Endothelial cell of umbilical vein (primary cell): ENCODE measurements at regions not wholly inside any gene's neighbourhood (a gene's known extent, or its start where the extent isn't known, plus 50 kb on each side); places are given as distances from the start of the nearest gene placed in this dataset.

Experiments
- BruUV-seq: library from RNA; stranded (reverse); fragments of 400-500 nt; replicated peaks from 2 replicates; lab custom pipeline; 2021; lab: Mats Ljungman, UMichigan
- CTCF ChIA-PET: fragments of 300-600, 350-600 bp; sonication (Branson Sonifier 250); formaldehyde crosslinking; loops from one replicate; lab custom pipeline; 2021; ENCODE audit warnings: antibody characterized with exemption, inconsistent platforms; lab: Charles Lee
- POLR2A ChIA-PET: fragments of 300-600, 350-600 bp; sonication (Branson Sonifier 250); formaldehyde crosslinking; loops from one replicate; lab custom pipeline; 2021; ENCODE audit warnings: antibody characterized with exemption, inconsistent platforms; lab: Charles Lee
- DNase-seq: peaks from one replicate; pipeline ENCODE4 v3.0.0-alpha.2; 2011; ENCODE audit warnings: low read depth, low spot score
- FAIRE-seq: peaks from 2 replicates; lab custom pipeline; 2011; peaks lifted over from hg19 to GRCh38; lab: Jason Lieb, UNC
- H2AFZ ChIP-seq: 2 replicates; pipeline ENCODE4 v1.6.0; 2012; ENCODE audit warnings: low read depth, low read length, control low read depth, inconsistent platforms
- H3K27ac ChIP-seq: 2 replicates; pipeline ENCODE4 v1.5.1; 2011; ENCODE audit warnings: low read depth, mild to moderate bottlenecking, control low read depth, low read length, moderate library complexity; ENCODE audit not compliant: insufficient read depth
- H3K27me3 ChIP-seq, 2 experiments: 2 replicates each; pipeline versions ENCODE4 v1.6.0 to v1.6.1; 2011; ENCODE audit warnings: low read length in 2 of 2, mixed read lengths in 1 of 2; ENCODE audit not compliant: control insufficient read depth in 2 of 2, insufficient read depth in 2 of 2
- H3K36me3 ChIP-seq, 2 experiments: 2 replicates in 1 of 2; 3 replicates in 1 of 2; pipeline ENCODE4 v1.5.1; 2011; ENCODE audit warnings: low read length in 2 of 2, mild to moderate bottlenecking in 1 of 2, moderate library complexity in 1 of 2; ENCODE audit not compliant: control insufficient read depth in 2 of 2, insufficient read depth in 2 of 2; ENCODE audit errors: extremely low read depth in 1 of 2
- H3K4me1 ChIP-seq: 3 replicates; pipeline ENCODE4 v1.5.1; 2011; ENCODE audit warnings: mild to moderate bottlenecking, low read length; ENCODE audit not compliant: control insufficient read depth, insufficient read depth; ENCODE audit errors: extremely low read depth
- H3K4me2 ChIP-seq: 2 replicates; pipeline ENCODE4 v1.6.1; 2011; ENCODE audit warnings: low read length, control low read depth, mixed read lengths; ENCODE audit not compliant: insufficient read depth
- H3K4me3 ChIP-seq, 3 experiments: fragments of 200-600 bp in 1 of 3; sonication (generic), shearing (Covaris generic) in 1 of 3; replicated peaks in 1 of 3; 2 replicates each; pipeline ENCODE4 v1.5.1; 2011 to 2016; ENCODE audit warnings: control low read depth in 3 of 3, low read length in 3 of 3, mild to moderate bottlenecking in 2 of 3, inconsistent platforms in 1 of 3, low read depth in 1 of 3, moderate library complexity in 1 of 3; ENCODE audit not compliant: insufficient read depth in 1 of 3
- H3K79me2 ChIP-seq: 2 replicates; pipeline ENCODE4 v1.6.0; 2012; ENCODE audit warnings: low read length, inconsistent platforms; ENCODE audit not compliant: control insufficient read depth, insufficient read depth
- H3K9ac ChIP-seq: replicated peaks from 2 replicates; pipeline ENCODE3; 2011; ENCODE audit warnings: low read length, control low read depth; ENCODE audit not compliant: insufficient read depth; ENCODE audit errors: extremely low read depth
- H3K9me1 ChIP-seq: replicated peaks from 3 replicates; pipeline ENCODE4 v1.6.0; 2011; ENCODE audit warnings: mild to moderate bottlenecking, low read length; ENCODE audit not compliant: control insufficient read depth, insufficient read depth; ENCODE audit errors: extremely low read depth
- H3K9me3 ChIP-seq: replicated peaks from 2 replicates; pipeline ENCODE4 v1.5.1; 2012; ENCODE audit warnings: low read length, inconsistent platforms; ENCODE audit not compliant: control insufficient read depth, insufficient read depth
- H4K20me1 ChIP-seq: replicated peaks from 2 replicates; pipeline ENCODE3; 2011; ENCODE audit warnings: mild to moderate bottlenecking, low read length; ENCODE audit not compliant: control insufficient read depth, insufficient read depth; ENCODE audit errors: extremely low read depth
- CTCF ChIP-seq, 2 donors: IDR thresholded peaks; 1 replicate in 1 of 2; 2 replicates in 1 of 2; pipeline ENCODE4 v1.5.1; 2011; ENCODE audit warnings: low read length in 2 of 2, mild to moderate bottlenecking in 2 of 2, moderate library complexity in 2 of 2, control low read depth in 1 of 2, inconsistent platforms in 1 of 2, low read depth in 1 of 2; ENCODE audit not compliant: insufficient read depth in 1 of 2; ENCODE audit errors: extremely low read depth in 1 of 2
- EZH2 ChIP-seq: IDR thresholded peaks from 2 replicates; pipeline ENCODE4 v1.6.1; 2012; ENCODE audit warnings: borderline replicate concordance, low read depth, mild to moderate bottlenecking, moderate library complexity, low read length, inconsistent platforms; ENCODE audit not compliant: severe bottlenecking
- FOS ChIP-seq: IDR thresholded peaks from 2 replicates; pipeline ENCODE4 v1.6.1; 2011; ENCODE audit warnings: mild to moderate bottlenecking, low read length, moderate library complexity, borderline replicate concordance; ENCODE audit not compliant: insufficient read depth
- GATA2 ChIP-seq: IDR thresholded peaks from 2 replicates; pipeline ENCODE4 v1.7.0; 2011; ENCODE audit warnings: low read depth, mild to moderate bottlenecking, moderate library complexity, mixed read lengths, low read length; ENCODE audit not compliant: insufficient read length, insufficient read depth
- JUN ChIP-seq: IDR thresholded peaks from 2 replicates; pipeline ENCODE4 v1.6.1; 2011; ENCODE audit warnings: borderline replicate concordance, low read depth; ENCODE audit not compliant: insufficient read length, insufficient read depth
- MYC ChIP-seq: IDR thresholded peaks from one replicate; pipeline ENCODE4 v1.6.1; 2011; ENCODE audit warnings: mild to moderate bottlenecking, low read depth, low read length
- POLR2A ChIP-seq: IDR thresholded peaks from 2 replicates; pipeline ENCODE4 v1.6.1; 2012; ENCODE audit warnings: low read depth, mild to moderate bottlenecking, control low read depth, low read length
- POLR2AphosphoS5 ChIP-seq: IDR thresholded peaks from 2 replicates; pipeline ENCODE4 v1.6.1; 2012; ENCODE audit warnings: low read depth, mild to moderate bottlenecking, control low read depth, low read length, moderate library complexity; ENCODE audit not compliant: insufficient read depth
- dilution Hi-C: fragments of 300-500 bp; cut with MboI; formaldehyde crosslinking; loops from one replicate; pipeline ENCODE4 v1.15.0; 2019; ENCODE audit warnings: low sequenced_read_pairs; ENCODE audit not compliant: extremely low pct_ligation_motif_present
- intact Hi-C: fragments of 100-400 bp; cut with micrococcal nuclease; formaldehyde crosslinking; loops from one replicate; pipeline ENCODE4 v1.10.0; 2022
- TF ChIP-seq, protein P1 (sequence below): IDR thresholded peaks from 2 replicates; pipeline ENCODE4 v1.6.1; 2011; ENCODE audit not compliant: insufficient read depth, insufficient read length

- DNase-seq = no peak
- BruUV-seq = no TSS peak
- Histone ChIP-seq H4K20me1 (no peaks in the 10 kb centered on the region), H3K4me1 (no peaks in the 10 kb centered on the region), H2AFZ (no peak overlapping the region), H3K36me3 (no peaks in the 10 kb centered on the region), H3K4me3 (no peak overlapping the region), H3K9me1 (no peaks in the 10 kb centered on the region), H3K4me2 (no peak overlapping the region), H3K9me3 (no peaks in the 10 kb centered on the region), H3K9ac (no peak overlapping the region), H3K79me2 (no peaks in the 10 kb centered on the region), H3K27ac (no peak overlapping the region), H3K27me3 (no peaks in the 10 kb centered on the region)
- dilution Hi-C loops = no loop called here
- ChIA-PET CTCF (no interaction called here), POLR2A (no interaction called here)
- intact Hi-C loops = no loop called here
- TF ChIP-seq EZH2 (no peak), MYC (no peak), FOS (no peak)
- no peak for FAIRE-seq
Observed at GRCh38 chrX:16307950-16308349, 140.7 kb downstream of the MAGEB17 start.

DNA sequence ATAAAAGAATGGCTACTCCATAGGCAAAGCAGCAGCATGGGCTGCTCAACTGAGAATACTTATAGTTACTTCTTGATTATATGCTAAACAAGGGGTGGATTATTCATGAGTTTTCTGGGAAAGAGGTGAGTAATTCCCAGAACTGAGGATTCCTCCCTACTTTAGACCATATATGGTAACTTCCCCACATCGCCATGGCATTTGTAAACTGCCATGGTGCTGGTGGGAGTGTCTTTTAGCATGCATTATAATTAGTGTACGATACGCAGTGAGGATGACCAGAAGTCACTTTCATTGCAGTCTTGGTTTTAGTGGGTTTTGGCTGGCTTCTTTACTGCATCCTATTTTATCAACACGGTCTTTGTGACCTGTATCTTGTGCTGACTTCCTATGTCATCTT, 141.5 kb downstream of the MAGEB17 start:
- no peaks in the 10 kb centered on the region for H3K27me3 ChIP-seq
- H3K9ac ChIP-seq = no peak overlapping the region
- no peaks in the 10 kb centered on the region for H3K9me1 ChIP-seq
- no peak for DNase-seq
- H3K4me3 ChIP-seq = no peak overlapping the region
- no peak for FAIRE-seq
- intact Hi-C loops (no loop called here), dilution Hi-C loops (no loop called here)
- no peak overlapping the region for H2AFZ ChIP-seq
- H3K79me2 ChIP-seq = no peaks in the 10 kb centered on the region
- H3K27ac ChIP-seq = no peak overlapping the region
- TF ChIP-seq POLR2A (no peak), JUN (no peak), POLR2AphosphoS5 (no peak), EZH2 (no peak), FOS (no peak), GATA2 (no peak), CTCF (IDR thresholded peaks at IDR 0.05; ENCODE audit: extremely low read depth in 1 of 2, insufficient read depth in 1 of 2, low read depth in 1 of 2, low read length in 2 of 2) (no peak), MYC (no peak)
- TF ChIP-seq, protein P1, sequence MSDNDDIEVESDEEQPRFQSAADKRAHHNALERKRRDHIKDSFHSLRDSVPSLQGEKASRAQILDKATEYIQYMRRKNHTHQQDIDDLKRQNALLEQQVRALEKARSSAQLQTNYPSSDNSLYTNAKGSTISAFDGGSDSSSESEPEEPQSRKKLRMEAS = no peak
- no peaks in the 10 kb centered on the region for H3K4me1 ChIP-seq
- H3K9me3 ChIP-seq = no peaks in the 10 kb centered on the region
- POLR2A ChIA-PET = no interaction called here
- no peak overlapping the region for H3K4me2 ChIP-seq
- CTCF ChIA-PET = no interaction called here
- no peaks in the 10 kb centered on the region for H3K36me3 ChIP-seq
- BruUV-seq = no TSS peak
- H4K20me1 ChIP-seq = no peaks in the 10 kb centered on the region
